GM18867 (cell line): ENCODE measurements at regions not wholly inside any gene's neighbourhood (a gene's known extent, or its start where the extent isn't known, plus 50 kb on each side); places are given as distances from the start of the nearest gene placed in this dataset.

Experiments used
- ATAC-seq: cut with Tn5 transposase; IDR thresholded peaks from one replicate; pipeline ENCODE4 v1.9.1; 2021; ENCODE audit warnings: mild to moderate bottlenecking, moderate library complexity; ENCODE audit not compliant: unreplicated experiment

GRCh38 chr3:130259166-130259874 is 86.2 kb upstream of the COL6A5 start:
- ATAC-seq, result no peak

GRCh38 chr3:130260918-130261317 is 84.6 kb upstream of the COL6A5 start:
- no peak for ATAC-seq

- ATAC-seq, result no peak
These were observed 81.8 kb upstream of the COL6A5 start for GRCh38 chr3:130263708-130264107.

GRCh38 chr3:130266817-130267216 is 78.7 kb upstream of the COL6A5 start:
- no peak for ATAC-seq

GRCh38 chr3:130276203-130276803 is 69.2 kb upstream of the COL6A5 start:
- peak; percentile 70 for ATAC-seq

- no peak for ATAC-seq
These were observed 56.8 kb upstream of the COL6A5 start for GRCh38 chr3:130288670-130289069.

- no peak for ATAC-seq
These were observed 54.3 kb upstream of the COL6A5 start for GRCh38 chr3:130291148-130291547.

- no peak for ATAC-seq
These were observed 52.2 kb upstream of the COL6A5 start for GRCh38 chr3:130293247-130293646.
